Adrenal gland (tissue), 9 donors: ENCODE measurements at regions not wholly inside any gene's neighbourhood (a gene's known extent, or its start where the extent isn't known, plus 50 kb on each side); places are given as distances from the start of the nearest gene placed in this dataset.

Source experiments
- DNase-seq, 7 donors: peaks; one replicate each; pipeline ENCODE4 v3.0.0-alpha.2; 2019 to 2020
- H3K27ac ChIP-seq, 5 donors: fragments of 200-600 bp; sonication (generic) in 4 of 5; 1 replicate in 3 of 5; 2 replicates in 2 of 5; pipeline versions ENCODE4 v1.5.1 to v1.8.0; 2016 to 2020; ENCODE audit warnings: mild to moderate bottlenecking in 1 of 5
- H3K27me3 ChIP-seq: fragments of 200-600 bp; 2 replicates; pipeline ENCODE4 v1.8.0; 2021
- H3K36me3 ChIP-seq, 2 donors: fragments of 200-600 bp; replicated peaks in 1 of 2; 1 replicate in 1 of 2; 2 replicates in 1 of 2; pipeline versions ENCODE4 v1.5.1 to v1.8.0; 2018 to 2022
- H3K4me1 ChIP-seq, 2 donors: fragments of 200-600 bp; replicated peaks in 1 of 2; 1 replicate in 1 of 2; 2 replicates in 1 of 2; pipeline versions ENCODE4 v1.5.1 to v1.8.0; 2018 to 2021
- H3K4me3 ChIP-seq, 4 donors: fragments of 200-600 bp; sonication (generic) in 3 of 4; one replicate each; pipeline ENCODE4 v1.5.1; 2016 to 2018
- H3K9me3 ChIP-seq, 3 donors: fragments of 200-600 bp; sonication (generic) in 1 of 3; replicated peaks in 1 of 3; 1 replicate in 2 of 3; 2 replicates in 1 of 3; pipeline versions ENCODE4 v1.5.1 to v1.8.0; 2016 to 2021
- POLR2A ChIP-seq, 2 donors: fragments of 450-650 bp; IDR thresholded peaks; one replicate each; pipeline ENCODE4 v1.6.1; 2017; ENCODE audit warnings: antibody characterized with exemption in 2 of 2, mild to moderate bottlenecking in 2 of 2, moderate library complexity in 1 of 2
- WGBS, 4 donors: extraction: QIAGEN DNeasy Blood & Tissue Kit in 2 of 4; methylation state at CpG; one replicate each; pipeline versions ENCODE4 v1.1.5 to v1.1.7; 2013 to 2017; 5-methylcytosine and 5-hydroxymethylcytosine counted together
- intact Hi-C, 2 donors: fragments of 100-400 bp; cut with DNase I; formaldehyde crosslinking; loops; one replicate each; pipeline versions ENCODE4 v1.14.1 to v1.15.0; 2022 to 2023
- TF ChIP-seq, protein P1 (sequence below), 6 experiments: fragments of 450-650 bp in 4 of 6; fragments of 200-600 bp in 2 of 6; sonication (generic) in 1 of 6; IDR thresholded peaks; 1 replicate in 5 of 6; 2 replicates in 1 of 6; pipeline versions ENCODE4 v1.5.1 to v1.8.0; 2016 to 2021; ENCODE audit warnings: antibody characterized with exemption in 6 of 6, mild to moderate bottlenecking in 2 of 6, moderate library complexity in 1 of 6
- donor health status: healthy with polysubstance abuse.
- donor health status: Bipolar disorder and iron deficiency.
- donor health status: DM: yes; HTN: yes; CAD: no.
- donor health status: DM: no; HTN: no; CAD: no.
- donor health status: DM: no; HTN: no; CAD: no.

DNA sequence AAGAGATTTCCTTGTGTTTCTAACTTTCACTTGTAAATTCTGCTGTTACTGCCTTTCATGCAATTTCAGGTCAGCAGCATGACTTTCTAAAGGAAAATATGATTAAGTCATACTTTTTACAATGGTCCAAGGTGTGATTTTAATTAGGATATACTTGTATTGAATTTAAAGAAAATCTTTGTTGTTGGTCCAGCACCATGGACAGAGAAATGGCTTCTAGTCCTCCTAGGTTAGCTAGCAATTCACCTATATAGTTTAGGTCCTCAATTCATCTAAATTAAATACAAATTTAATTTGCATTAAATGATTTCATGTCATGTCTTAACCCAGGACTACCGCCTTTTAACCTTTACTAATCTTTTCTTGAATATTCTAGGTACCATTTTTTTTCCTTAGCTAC lies 304.9 kb upstream of the RPS6KA3 start:
- DNase-seq, result no peak
- no peaks in the 10 kb centered on the region for H3K27me3 ChIP-seq
- no peak for TF ChIP-seq POLR2A (IDR thresholded peaks at IDR 0.05)
- TF ChIP-seq, protein P1, sequence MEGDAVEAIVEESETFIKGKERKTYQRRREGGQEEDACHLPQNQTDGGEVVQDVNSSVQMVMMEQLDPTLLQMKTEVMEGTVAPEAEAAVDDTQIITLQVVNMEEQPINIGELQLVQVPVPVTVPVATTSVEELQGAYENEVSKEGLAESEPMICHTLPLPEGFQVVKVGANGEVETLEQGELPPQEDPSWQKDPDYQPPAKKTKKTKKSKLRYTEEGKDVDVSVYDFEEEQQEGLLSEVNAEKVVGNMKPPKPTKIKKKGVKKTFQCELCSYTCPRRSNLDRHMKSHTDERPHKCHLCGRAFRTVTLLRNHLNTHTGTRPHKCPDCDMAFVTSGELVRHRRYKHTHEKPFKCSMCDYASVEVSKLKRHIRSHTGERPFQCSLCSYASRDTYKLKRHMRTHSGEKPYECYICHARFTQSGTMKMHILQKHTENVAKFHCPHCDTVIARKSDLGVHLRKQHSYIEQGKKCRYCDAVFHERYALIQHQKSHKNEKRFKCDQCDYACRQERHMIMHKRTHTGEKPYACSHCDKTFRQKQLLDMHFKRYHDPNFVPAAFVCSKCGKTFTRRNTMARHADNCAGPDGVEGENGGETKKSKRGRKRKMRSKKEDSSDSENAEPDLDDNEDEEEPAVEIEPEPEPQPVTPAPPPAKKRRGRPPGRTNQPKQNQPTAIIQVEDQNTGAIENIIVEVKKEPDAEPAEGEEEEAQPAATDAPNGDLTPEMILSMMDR (IDR thresholded peaks at IDR 0.05), result no peak
- 41 to 75% (median 52%) methylated on average over 1 of the region's 1 CpG for WGBS, 4 donors
- intact Hi-C loops, result no loop called here
- H3K4me1 ChIP-seq, result no peaks in the 10 kb centered on the region
- H3K36me3 ChIP-seq, result no peaks in the 10 kb centered on the region
- no peak overlapping the region for H3K4me3 ChIP-seq
- H3K27ac ChIP-seq, result no peak overlapping the region
- H3K9me3 ChIP-seq, result no peaks in the 10 kb centered on the region

DNA sequence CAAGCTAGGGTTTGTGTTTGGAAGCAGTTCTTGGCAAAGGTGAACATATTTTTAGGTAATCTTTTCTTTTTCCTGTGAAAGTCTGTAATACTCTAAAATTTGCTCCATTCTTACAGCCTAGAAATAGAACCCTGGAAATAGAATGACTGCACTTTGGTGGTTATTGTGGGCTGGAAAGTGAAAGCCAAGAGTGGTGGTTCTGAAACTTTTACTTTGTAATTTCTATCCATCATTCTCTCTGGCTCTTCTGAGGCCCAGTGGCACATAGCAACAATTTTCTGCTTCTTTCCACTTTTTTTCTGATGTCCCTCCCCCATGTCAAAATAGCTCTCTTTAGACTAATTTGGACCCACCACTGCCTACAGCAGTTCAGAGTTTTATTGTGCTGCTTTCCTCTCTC lies 300.4 kb upstream of the RPS6KA3 start:
- Histone ChIP-seq H3K4me1 (no peaks in the 10 kb centered on the region), H3K36me3 (no peaks in the 10 kb centered on the region), H3K27ac (no peak overlapping the region), H3K27me3 (no peaks in the 10 kb centered on the region), H3K9me3 (no peaks in the 10 kb centered on the region), H3K4me3 (no peak overlapping the region)
- no peak for DNase-seq
- intact Hi-C loops, result no loop called here
- TF ChIP-seq, protein P1 (IDR thresholded peaks at IDR 0.05), result no peak
- no peak for TF ChIP-seq POLR2A (IDR thresholded peaks at IDR 0.05)

DNA sequence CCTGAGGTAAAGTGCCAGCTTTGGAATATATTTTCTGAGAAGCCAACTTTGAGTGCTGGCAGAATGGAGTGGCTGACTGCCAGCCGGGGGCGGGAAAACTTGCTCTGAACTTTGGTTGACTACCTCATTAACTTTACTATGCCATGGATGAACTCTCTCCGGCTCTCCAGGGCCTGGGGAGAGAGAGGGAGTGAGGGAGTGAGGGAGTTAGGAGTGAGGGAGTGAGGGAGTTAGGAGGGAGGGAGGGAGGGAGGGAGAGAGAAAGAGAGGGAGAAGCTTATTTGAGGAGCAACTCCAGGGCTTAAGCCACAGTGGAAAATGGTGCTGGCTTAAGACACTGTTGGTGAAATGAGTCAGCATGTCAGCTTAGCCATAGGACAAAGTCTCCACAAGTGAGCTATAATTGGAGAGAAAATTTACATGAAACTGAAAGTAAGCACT lies 280.9 kb upstream of the RPS6KA3 start:
- H3K27ac ChIP-seq, result peak overlapping the region in 1 of 5 donors; percentile 29

DNA sequence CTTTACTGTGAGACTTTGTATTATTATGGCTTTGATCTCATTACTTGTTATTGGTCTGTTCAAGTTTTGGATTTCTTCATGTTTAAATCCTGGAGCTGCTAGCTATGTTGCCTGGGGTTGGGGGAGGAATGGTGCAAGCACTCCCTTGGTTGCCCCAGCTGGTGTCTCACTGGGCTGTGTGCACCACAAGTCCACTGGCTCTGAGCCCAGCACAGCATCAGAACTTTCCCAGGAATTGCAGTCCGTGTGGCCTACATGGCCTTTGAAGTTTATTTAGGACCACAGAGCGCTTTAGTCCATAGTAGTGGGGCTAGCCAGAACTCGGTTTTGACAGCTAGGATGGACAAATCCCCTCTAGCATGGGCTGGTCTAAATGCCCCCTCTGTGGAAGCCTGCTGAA lies 278.8 kb upstream of the RPS6KA3 start:
- no peak overlapping the region for H3K27ac ChIP-seq
- no peaks in the 10 kb centered on the region for H3K36me3 ChIP-seq
- WGBS, 4 donors, result 33 to 64% (median 55%) methylated on average over 3 of the region's 3 CpGs; no CpG with 5 or more reads in 1 of the 4 donors
- no peak for DNase-seq
- H3K4me1 ChIP-seq, result no peaks in the 10 kb centered on the region
- intact Hi-C loops, result no loop called here
- H3K9me3 ChIP-seq, result peaks cover 0 to 13% (median 0%) of the 10 kb centered on the region in 3 donors
- H3K27me3 ChIP-seq, result no peaks in the 10 kb centered on the region
- no peak overlapping the region for H3K4me3 ChIP-seq
- TF ChIP-seq POLR2A (IDR thresholded peaks at IDR 0.05), result no peak
- TF ChIP-seq, protein P1 (IDR thresholded peaks at IDR 0.05), result no peak

More for the DNA sequence above, 280.9 kb upstream of the RPS6KA3 start:
- peaks cover 13% of the 10 kb centered on the region for H3K27me3 ChIP-seq
- peak in 6 of 7 donors; percentile 15 to 50 (median 30) for DNase-seq
- 44 to 69% (median 53%) methylated on average over 3 of the region's 3 CpGs for WGBS, 4 donors
- H3K4me1 ChIP-seq, result no peaks in the 10 kb centered on the region
- no peak overlapping the region for H3K4me3 ChIP-seq
- TF ChIP-seq POLR2A (IDR thresholded peaks at IDR 0.05), result no peak
- TF ChIP-seq, protein P1 (IDR thresholded peaks at IDR 0.05), result no peak
- no peaks in the 10 kb centered on the region for H3K9me3 ChIP-seq
- intact Hi-C loops, result no loop called here
- H3K36me3 ChIP-seq, result no peaks in the 10 kb centered on the region
